ENCODE measurements at regions not wholly inside any gene's neighbourhood (a gene's known extent, or its start where the extent isn't known, plus 50 kb on each side); places are given as distances from the start of the nearest gene placed in this dataset.

DNA sequence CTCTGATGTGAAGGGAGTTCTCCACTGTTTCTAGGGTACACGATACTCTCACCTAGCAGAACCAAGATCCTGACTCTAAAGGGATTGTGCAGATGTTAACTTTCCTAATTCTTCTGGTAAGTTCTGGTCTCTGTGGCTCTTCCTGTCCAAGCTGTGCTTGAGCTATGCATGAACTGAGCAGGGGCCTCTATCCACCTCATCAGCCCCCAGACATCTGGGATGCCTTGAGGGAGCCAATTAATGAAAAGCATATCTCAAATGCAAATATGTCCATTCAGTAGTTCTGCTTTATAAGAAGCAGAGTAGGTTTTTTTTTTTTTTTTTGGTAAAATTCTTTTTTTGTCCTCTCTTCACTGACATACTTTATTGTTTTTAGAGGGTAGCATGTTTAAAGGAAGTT is 89.6 kb downstream of the POLR2M start:
- TF ChIP-seq, protein P1, sequence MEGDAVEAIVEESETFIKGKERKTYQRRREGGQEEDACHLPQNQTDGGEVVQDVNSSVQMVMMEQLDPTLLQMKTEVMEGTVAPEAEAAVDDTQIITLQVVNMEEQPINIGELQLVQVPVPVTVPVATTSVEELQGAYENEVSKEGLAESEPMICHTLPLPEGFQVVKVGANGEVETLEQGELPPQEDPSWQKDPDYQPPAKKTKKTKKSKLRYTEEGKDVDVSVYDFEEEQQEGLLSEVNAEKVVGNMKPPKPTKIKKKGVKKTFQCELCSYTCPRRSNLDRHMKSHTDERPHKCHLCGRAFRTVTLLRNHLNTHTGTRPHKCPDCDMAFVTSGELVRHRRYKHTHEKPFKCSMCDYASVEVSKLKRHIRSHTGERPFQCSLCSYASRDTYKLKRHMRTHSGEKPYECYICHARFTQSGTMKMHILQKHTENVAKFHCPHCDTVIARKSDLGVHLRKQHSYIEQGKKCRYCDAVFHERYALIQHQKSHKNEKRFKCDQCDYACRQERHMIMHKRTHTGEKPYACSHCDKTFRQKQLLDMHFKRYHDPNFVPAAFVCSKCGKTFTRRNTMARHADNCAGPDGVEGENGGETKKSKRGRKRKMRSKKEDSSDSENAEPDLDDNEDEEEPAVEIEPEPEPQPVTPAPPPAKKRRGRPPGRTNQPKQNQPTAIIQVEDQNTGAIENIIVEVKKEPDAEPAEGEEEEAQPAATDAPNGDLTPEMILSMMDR (IDR thresholded peaks at IDR 0.05; ENCODE audit: low read length), result no peak
- no peak for TF ChIP-seq EZH2phosphoT487 (IDR thresholded peaks at IDR 0.05; ENCODE audit: low read length)
